HAP-1 (cell line): ENCODE measurements at regions not wholly inside any gene's neighbourhood (a gene's known extent, or its start where the extent isn't known, plus 50 kb on each side); places are given as distances from the start of the nearest gene placed in this dataset.

Experiments used
- DNase-seq, 2 experiments: peaks; one replicate each; pipeline ENCODE4 v3.0.0-alpha.2; 2016 to 2020; ENCODE audit warnings: low spot score in 2 of 2
- H3K27me3 ChIP-seq: fragments of 250-450 bp; sonication (Bioruptor Pico); 2 replicates; pipeline ENCODE4 v1.5.1; 2020; ENCODE audit warnings: low read depth, mild to moderate bottlenecking, moderate library complexity
- H3K36me3 ChIP-seq: fragments of 250-450 bp; sonication (Bioruptor Pico); replicated peaks from 2 replicates; pipeline ENCODE4 v1.5.1; 2020; ENCODE audit warnings: mild to moderate bottlenecking
- H3K4me1 ChIP-seq: fragments of 250-450 bp; sonication (Bioruptor Pico); 2 replicates; pipeline ENCODE4 v1.5.1; 2020; ENCODE audit warnings: mild to moderate bottlenecking
- H3K4me3 ChIP-seq: fragments of 250-450 bp; sonication (Bioruptor Pico); 2 replicates; pipeline ENCODE4 v1.5.1; 2020; ENCODE audit warnings: mild to moderate bottlenecking, moderate library complexity
- H3K9me3 ChIP-seq: fragments of 250-450 bp; sonication (Bioruptor Pico); 2 replicates; pipeline ENCODE4 v1.5.1; 2020; ENCODE audit warnings: mild to moderate bottlenecking, moderate library complexity
- in situ Hi-C: fragments of 300-500 bp; cut with MboI; formaldehyde crosslinking; loops from 3 replicates; pipeline ENCODE4 v1.14.3; 2020; ENCODE audit warnings: low sequenced_read_pairs, inconsistent platforms, mixed read lengths

DNA sequence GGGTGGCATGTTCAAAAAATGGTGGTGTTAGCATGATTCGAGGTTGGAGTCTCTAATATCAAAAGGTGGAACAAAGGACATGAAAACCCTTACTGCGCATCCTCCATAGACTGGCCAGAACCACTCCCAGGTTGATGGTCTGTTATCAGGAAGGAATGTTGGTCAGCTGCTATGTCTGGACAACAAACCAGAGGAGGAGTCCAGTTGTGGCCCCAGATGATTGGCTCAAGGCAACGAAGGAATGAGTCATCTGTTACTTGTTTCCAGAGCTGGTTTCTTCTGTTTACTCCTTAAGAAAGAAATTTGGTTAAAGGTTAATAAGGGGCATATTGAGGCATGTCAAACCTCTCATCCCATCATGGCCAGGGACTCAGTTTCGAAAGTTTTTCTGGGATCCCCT is 56.8 kb upstream of the GRIA4 start:
- in situ Hi-C loops: no loop called here

DNA sequence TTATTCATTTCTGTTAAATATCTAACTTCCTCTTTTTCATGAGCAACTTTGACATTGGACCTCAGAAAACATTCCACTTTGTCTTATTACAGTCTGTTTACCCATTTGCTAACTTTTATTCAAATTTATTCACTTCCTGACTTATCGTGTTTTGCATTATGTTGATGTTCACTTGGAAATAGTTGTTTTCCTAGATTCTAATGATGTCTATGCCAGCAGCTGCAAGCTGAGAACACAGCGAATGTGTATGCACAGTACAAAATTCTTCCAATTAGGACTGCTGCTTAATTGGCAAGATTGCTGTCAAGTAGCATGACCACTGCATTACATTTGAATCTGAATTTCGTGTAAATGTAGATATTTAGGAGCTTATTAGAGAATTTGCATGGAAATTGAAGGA is 61.5 kb upstream of the GRIA4 start:
- Histone ChIP-seq H3K4me3 (no peak overlapping the region), H3K9me3 (no peaks in the 10 kb centered on the region), H3K36me3 (no peaks in the 10 kb centered on the region), H3K4me1 (no peaks in the 10 kb centered on the region), H3K27me3 (no peaks in the 10 kb centered on the region)
- no peak for DNase-seq
- in situ Hi-C loops: no loop called here

More for the DNA sequence above, 56.8 kb upstream of the GRIA4 start:
- no peak for DNase-seq
- Histone ChIP-seq H3K4me3 (no peak overlapping the region), H3K9me3 (no peaks in the 10 kb centered on the region), H3K4me1 (no peaks in the 10 kb centered on the region), H3K27me3 (no peaks in the 10 kb centered on the region), H3K36me3 (no peaks in the 10 kb centered on the region)

DNA sequence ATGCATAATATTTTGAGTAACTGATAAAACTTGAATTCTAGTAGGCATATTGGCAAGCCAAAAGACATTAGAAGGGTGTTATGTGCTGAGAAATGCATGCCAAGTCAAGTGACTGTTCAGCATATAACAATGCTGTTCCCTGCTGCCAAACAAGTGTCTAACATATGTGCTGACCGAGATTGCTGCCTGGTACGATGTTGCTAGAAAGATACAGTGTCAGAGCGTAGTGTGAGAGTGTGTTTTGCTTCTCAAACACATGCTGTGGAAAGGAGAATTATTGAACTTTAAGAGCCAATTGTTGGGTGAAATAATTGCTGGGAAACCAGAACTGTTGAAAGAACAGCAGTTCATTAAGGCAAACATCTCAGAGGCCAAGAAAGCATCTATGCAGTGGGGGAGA is 71.3 kb upstream of the GRIA4 start:
- H3K9me3 ChIP-seq: no peaks in the 10 kb centered on the region
- no peaks in the 10 kb centered on the region; the same call in 1 of the 2 replicates for H3K27me3 ChIP-seq
- H3K4me1 ChIP-seq: no peaks in the 10 kb centered on the region; the same call in 1 of the 2 replicates
- DNase-seq: no peak
- H3K4me3 ChIP-seq: no peak overlapping the region
- no peaks in the 10 kb centered on the region for H3K36me3 ChIP-seq
- in situ Hi-C loops: no loop called here

DNA sequence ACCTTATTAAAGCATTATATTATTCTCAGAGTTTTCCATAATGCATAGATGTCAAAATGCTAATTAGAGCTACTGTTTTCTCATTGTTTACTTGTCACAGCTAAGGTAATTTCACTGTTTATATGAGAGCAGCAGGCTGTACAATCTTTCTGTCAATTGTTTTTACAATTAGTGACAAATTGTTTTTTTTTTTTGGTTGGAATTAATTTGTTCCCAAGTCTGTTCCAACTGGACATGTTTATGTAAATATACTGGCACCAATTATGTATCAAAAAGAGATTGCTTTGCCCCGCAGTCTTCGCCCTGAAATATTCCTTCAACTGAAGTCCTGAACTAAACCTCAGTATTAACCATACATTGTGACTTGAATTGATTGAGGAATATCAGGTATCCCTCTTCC is 72.3 kb upstream of the GRIA4 start:
- no peaks in the 10 kb centered on the region for H3K9me3 ChIP-seq
- H3K27me3 ChIP-seq: no peaks in the 10 kb centered on the region
- no peaks in the 10 kb centered on the region; the same call in 1 of the 2 replicates for H3K4me1 ChIP-seq
- in situ Hi-C loops: no loop called here
- no peak for DNase-seq
- H3K4me3 ChIP-seq: no peak overlapping the region
- H3K36me3 ChIP-seq: no peaks in the 10 kb centered on the region

DNA sequence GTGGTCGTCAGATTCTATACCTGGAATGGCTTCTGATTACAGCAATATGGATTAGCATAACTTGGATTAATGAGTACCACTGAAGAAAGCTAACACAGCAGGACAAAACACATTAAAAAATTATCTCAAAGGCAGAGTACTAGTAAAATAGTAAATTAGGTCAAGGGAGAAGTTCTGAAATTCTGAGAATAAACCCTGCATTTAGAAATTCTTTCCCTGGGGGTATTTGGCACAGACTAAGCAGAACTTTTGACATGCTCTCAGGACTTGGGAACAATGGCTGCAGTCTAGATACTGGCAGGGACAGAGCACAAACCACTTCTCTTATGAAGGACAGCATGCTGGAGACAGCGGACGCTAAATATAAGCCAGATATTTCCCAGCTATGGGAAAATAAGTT is 85.6 kb upstream of the GRIA4 start:
- H3K27me3 ChIP-seq: no peaks in the 10 kb centered on the region
- no peaks in the 10 kb centered on the region for H3K36me3 ChIP-seq
- H3K9me3 ChIP-seq: no peaks in the 10 kb centered on the region
- H3K4me1 ChIP-seq: no peaks in the 10 kb centered on the region
- peak; percentile 8 to 86 for DNase-seq
- in situ Hi-C loops: no loop called here
- H3K4me3 ChIP-seq: no peak overlapping the region

DNA sequence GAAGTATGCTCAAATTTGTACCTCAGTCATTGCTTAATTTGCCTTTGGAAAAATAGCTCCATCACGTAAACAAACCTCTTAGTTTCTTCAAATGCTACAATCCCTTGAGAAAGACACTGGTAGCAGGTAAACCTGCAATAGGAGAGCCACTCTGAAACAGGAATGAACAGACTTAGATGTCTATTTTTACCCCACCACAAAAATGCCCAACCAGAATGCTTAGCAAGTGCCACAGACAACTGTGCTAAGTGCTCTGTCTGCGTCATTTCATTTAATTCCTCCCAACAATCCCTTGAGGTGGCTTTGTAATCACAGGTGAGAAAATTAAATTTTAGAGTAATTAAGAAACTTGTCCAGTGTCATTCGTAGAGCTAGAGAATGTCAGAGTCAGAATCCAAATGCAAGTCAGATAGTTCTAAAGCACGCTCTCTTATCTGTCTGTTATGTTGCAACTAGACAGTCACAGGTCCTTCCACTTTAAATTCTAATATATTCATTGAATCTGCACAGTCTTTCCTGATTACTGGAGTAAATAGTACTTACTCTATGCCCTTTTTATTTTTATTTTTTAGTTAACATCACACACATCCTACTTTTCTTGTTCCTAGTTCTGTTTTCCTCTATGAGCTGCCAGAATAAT is 89.0 kb upstream of the GRIA4 start:
- Histone ChIP-seq H3K4me1 (no peaks in the 10 kb centered on the region), H3K9me3 (no peaks in the 10 kb centered on the region), H3K36me3 (no peaks in the 10 kb centered on the region), H3K27me3 (no peaks in the 10 kb centered on the region), H3K4me3 (no peak overlapping the region)
- no peak for DNase-seq
- in situ Hi-C loops: no loop called here

DNA sequence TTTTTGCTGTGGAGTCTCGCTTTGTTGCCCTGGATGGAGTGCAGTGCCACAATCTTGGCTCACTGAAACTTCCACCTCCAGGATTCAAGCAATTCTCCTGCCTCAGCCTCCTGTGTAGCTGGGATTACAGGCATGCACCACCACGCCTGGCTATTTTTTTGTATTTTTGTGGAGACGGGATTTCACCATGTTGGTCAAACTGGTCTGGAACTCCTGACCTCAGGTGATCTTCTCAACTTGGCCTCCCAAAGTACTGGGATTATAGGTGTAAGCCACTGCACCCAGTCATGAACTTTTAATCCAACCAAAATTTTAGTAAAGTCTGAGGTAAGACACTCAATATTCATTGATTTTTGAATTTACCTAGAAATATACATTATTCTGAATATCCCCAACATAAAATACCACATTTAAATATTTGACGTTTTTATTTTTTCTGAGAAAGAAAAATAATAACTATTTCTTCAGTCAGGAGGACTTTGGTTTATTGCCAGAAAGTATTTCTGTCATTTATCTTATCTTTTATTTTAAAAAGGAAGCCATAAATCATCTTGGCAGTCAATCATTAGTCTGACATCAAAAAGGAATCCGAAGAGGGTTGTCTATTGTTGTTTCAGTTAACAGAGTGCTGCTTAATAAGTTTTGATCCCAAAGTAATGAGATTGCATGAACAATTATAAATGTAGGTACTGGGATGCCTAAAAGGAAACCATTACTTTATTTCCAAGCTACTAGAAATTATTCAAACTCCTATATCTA is 102.2 kb upstream of the GRIA4 start:
- no peaks in the 10 kb centered on the region for H3K4me1 ChIP-seq
- in situ Hi-C loops: no loop called here
- H3K36me3 ChIP-seq: no peaks in the 10 kb centered on the region
- no peaks in the 10 kb centered on the region for H3K27me3 ChIP-seq
- H3K4me3 ChIP-seq: no peak overlapping the region
- H3K9me3 ChIP-seq: no peaks in the 10 kb centered on the region
- no peak for DNase-seq

DNA sequence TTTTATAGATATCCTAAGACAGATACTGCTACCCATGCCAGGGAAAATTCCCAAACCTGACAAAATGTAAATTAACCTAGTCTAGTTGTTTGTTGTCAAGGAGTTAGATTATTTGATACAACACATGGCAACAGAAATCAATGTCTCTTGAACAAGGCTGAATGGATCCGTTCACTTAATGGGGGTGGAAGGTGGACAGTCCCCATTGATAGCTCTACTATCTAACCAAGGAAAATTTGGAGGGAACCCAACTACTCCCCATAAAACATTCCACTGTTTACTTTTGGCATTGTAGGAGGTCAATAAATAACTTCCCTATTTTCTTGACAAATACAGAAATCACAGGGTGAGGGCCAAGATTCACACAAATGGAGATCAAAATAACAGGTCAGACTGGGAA is 117.9 kb upstream of the GRIA4 start:
- H3K4me1 ChIP-seq: no peaks in the 10 kb centered on the region
- no peaks in the 10 kb centered on the region for H3K36me3 ChIP-seq
- no peaks in the 10 kb centered on the region for H3K9me3 ChIP-seq
- in situ Hi-C loops: no loop called here
- DNase-seq: no peak
- H3K27me3 ChIP-seq: no peaks in the 10 kb centered on the region
- no peak overlapping the region for H3K4me3 ChIP-seq

DNA sequence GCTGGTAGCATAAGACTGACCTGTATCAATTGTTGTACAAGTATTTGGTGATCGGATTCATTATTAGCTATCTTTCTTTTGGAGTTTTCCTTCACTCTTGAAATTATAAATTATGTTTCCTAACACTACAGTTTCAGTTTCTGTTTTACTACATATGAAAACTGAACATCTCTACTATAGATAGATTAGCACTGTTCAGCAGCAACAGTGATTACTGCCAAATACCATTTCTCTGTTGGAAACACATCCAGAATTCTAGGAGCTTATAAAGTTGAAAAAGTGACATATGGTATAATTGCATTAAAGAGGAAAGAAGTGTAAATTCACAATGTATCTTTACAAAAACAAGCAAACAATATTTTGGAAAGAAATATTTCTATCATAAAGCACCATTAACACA is 118.5 kb upstream of the GRIA4 start:
- H3K27me3 ChIP-seq: no peaks in the 10 kb centered on the region
- H3K4me1 ChIP-seq: no peaks in the 10 kb centered on the region
- DNase-seq: no peak
- in situ Hi-C loops: no loop called here
- no peaks in the 10 kb centered on the region for H3K36me3 ChIP-seq
- no peak overlapping the region for H3K4me3 ChIP-seq
- H3K9me3 ChIP-seq: no peaks in the 10 kb centered on the region

DNA sequence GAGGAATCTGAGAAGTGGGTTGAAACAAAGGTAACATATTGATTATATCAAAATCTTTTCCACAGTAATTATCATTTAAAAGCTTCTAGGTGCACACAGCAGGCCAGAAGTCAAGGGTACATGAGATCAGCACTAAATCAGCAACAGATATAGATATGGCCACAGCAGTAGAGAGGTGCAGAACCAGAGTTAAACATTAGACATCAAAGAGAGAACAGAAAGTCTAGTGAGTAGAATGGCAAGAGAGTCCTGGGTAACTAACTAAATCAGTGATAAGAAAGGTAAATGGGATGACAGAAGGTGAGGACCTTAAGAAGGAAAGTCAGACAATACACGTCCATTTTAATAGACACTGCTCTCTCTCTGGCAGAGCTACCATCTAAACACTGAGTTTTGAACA is 119.5 kb upstream of the GRIA4 start:
- H3K36me3 ChIP-seq: no peaks in the 10 kb centered on the region
- no peaks in the 10 kb centered on the region for H3K27me3 ChIP-seq
- H3K9me3 ChIP-seq: no peaks in the 10 kb centered on the region
- no peaks in the 10 kb centered on the region for H3K4me1 ChIP-seq
- no peak overlapping the region for H3K4me3 ChIP-seq
- no peak for DNase-seq
- in situ Hi-C loops: no loop called here

DNA sequence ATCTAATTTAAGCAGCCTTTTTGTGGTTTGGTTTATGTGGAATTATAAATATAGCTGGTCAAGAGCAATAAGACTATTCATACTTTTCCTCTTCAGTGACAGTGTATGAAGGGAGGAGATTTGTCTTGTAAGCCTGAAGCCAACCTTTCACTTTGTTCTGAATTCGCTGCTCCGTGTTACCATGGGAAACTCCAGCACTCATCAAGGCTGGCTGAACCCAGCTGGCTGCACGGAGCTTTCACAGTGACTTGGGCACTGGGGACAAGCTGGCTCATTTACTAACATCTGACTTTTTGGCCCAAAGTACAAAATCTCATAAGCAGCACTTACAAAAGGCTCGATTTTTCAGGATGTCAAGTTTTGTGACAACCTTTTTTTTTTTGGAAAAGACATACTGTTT is 120.4 kb upstream of the GRIA4 start:
- DNase-seq: no peak
- H3K36me3 ChIP-seq: no peaks in the 10 kb centered on the region
- H3K4me1 ChIP-seq: no peaks in the 10 kb centered on the region
- in situ Hi-C loops: no loop called here
- H3K9me3 ChIP-seq: no peaks in the 10 kb centered on the region
- H3K27me3 ChIP-seq: no peaks in the 10 kb centered on the region
- H3K4me3 ChIP-seq: no peak overlapping the region

DNA sequence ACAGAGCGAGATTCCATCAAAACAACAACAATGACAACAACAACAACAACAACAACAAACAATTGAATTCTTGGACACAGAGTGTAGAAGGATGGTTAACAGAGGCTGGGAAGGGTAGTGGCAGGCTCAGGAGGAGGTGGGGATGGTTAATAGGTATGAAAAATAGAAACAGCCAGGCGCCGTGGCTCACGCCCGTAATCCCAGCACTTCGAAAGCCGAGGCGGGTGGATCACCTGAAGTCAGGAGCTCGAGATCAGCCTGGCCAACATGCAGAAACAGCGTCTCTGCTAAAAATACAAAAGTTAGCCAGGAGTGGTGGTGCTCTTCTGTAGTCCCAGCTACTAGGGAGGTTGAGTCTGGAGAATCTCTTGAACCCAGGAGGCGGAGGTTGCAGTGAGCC is 122.9 kb upstream of the GRIA4 start:
- Histone ChIP-seq H3K9me3 (no peaks in the 10 kb centered on the region), H3K36me3 (no peaks in the 10 kb centered on the region), H3K4me1 (no peaks in the 10 kb centered on the region), H3K27me3 (no peaks in the 10 kb centered on the region), H3K4me3 (no peak overlapping the region)
- in situ Hi-C loops: no loop called here
- DNase-seq: no peak

DNA sequence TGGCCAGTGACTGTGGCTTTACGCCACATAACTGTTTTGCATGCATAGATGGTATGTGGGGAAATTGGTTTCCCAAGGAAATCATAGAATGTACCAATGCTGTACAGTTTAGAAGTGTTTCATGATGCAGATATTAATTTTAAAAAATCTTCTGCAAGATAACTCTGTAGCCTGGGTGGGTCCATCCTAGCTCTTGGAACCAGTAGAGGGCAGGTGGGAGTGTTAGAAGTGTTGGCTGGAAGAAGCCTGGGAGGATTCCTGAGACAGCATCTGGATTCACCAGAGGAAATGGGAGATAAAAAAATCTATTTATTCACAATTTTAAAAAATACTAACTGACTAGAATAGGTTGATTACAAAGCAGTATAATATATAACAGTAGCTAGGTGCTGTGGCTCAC is 139.9 kb upstream of the GRIA4 start:
- H3K36me3 ChIP-seq: no peaks in the 10 kb centered on the region
- no peaks in the 10 kb centered on the region for H3K9me3 ChIP-seq
- H3K4me3 ChIP-seq: no peak overlapping the region

DNA sequence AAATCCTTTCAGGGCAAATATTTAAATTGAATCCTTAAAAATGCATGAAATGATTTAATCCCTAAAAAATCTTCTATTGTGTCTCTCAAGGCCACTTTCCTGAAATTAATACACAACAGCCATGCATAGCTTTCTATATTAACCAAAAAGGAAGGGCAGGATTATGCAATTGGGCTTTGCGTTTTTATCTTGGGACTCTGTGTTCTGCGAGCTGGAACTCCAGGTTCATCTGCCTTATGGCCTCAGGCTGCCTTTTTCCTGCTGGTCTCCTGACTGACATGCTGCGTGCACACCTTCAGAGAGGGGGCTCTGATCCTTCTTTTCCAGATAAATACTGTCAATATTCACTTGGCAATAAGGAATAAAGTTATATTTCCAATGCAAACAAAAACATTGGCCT is 141.7 kb upstream of the GRIA4 start:
- DNase-seq: no peak
- Histone ChIP-seq H3K36me3 (no peaks in the 10 kb centered on the region), H3K9me3 (no peaks in the 10 kb centered on the region), H3K27me3 (no peaks in the 10 kb centered on the region), H3K4me3 (no peak overlapping the region), H3K4me1 (no peaks in the 10 kb centered on the region)
- in situ Hi-C loops: no loop called here

More for the DNA sequence above, 139.9 kb upstream of the GRIA4 start:
- Histone ChIP-seq H3K4me1 (no peaks in the 10 kb centered on the region), H3K27me3 (no peaks in the 10 kb centered on the region)
- in situ Hi-C loops: no loop called here
- DNase-seq: no peak
